NT2/D1 (cell line): ENCODE measurements at regions not wholly inside any gene's neighbourhood (a gene's known extent, or its start where the extent isn't known, plus 50 kb on each side); places are given as distances from the start of the nearest gene placed in this dataset.

Experiments
- SUZ12 ChIP-seq: IDR thresholded peaks from 2 replicates; pipeline ENCODE4 v1.6.1; 2011; ENCODE audit not compliant: insufficient read length, insufficient read depth; ENCODE audit errors: extremely low read depth
- YY1 ChIP-seq: IDR thresholded peaks from 2 replicates; pipeline ENCODE4 v1.6.1; 2011; ENCODE audit not compliant: insufficient read length, insufficient read depth

DNA sequence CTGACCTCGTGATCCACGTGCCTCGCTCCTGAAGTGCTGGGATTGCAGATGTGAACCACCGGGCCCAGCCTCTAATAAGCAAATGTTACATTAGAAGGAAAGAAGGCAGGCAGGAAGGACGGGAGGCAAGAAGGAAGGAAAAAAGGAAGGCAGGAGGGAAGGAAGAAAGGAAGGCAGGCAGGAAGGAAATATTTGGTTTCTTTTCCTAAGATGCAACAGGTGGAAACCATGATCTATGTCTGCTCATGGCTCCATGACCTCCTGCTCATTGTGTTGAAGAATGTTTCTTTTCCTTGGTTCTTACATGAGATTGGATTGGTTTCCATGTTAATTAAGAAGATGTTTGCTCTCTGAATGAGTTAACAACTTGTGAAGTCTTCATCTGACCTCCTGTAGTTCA lies 91.8 kb upstream of the SNX9 start:
- TF ChIP-seq YY1 (no peak), SUZ12 (no peak)
